HL-60 (cell line): ENCODE measurements at regions not wholly inside any gene's neighbourhood (a gene's known extent, or its start where the extent isn't known, plus 50 kb on each side); places are given as distances from the start of the nearest gene placed in this dataset.

Experiments used
- DNase-seq, 2 experiments: peaks; one replicate each; pipeline ENCODE4 v3.0.0-alpha.2; 2010 to 2020; ENCODE audit warnings: low read depth in 1 of 2, low spot score in 1 of 2
- H3K27ac ChIP-seq: fragments of 250-450 bp; sonication (Bioruptor Pico); replicated peaks from 2 replicates; pipeline ENCODE4 v1.5.1; 2020; ENCODE audit warnings: mild to moderate bottlenecking, moderate library complexity
- H3K27me3 ChIP-seq: fragments of 250-450 bp; sonication (Bioruptor Pico); 2 replicates; pipeline ENCODE4 v1.5.1; 2021; ENCODE audit warnings: mild to moderate bottlenecking, moderate library complexity; ENCODE audit not compliant: insufficient read depth, poor library complexity, severe bottlenecking
- H3K4me3 ChIP-seq: replicated peaks from 2 replicates; pipeline ENCODE4 v1.5.1; 2011; ENCODE audit warnings: mild to moderate bottlenecking, control low read depth, low read length; ENCODE audit not compliant: insufficient read depth
- GABPA ChIP-seq: IDR thresholded peaks from 2 replicates; pipeline ENCODE4 v1.6.1; 2012; ENCODE audit warnings: low read depth
- POLR2AphosphoS5 ChIP-seq: IDR thresholded peaks from 2 replicates; pipeline ENCODE4 v1.6.1; 2012; ENCODE audit warnings: low read depth
- SPI1 ChIP-seq: IDR thresholded peaks from 2 replicates; pipeline ENCODE4 v1.6.1; 2012; ENCODE audit warnings: low read depth, mild to moderate bottlenecking, borderline replicate concordance
- TF ChIP-seq, protein P1 (sequence below): IDR thresholded peaks from one replicate; pipeline ENCODE4 v1.5.1; 2011; ENCODE audit warnings: low read length, control low read depth, inconsistent platforms; ENCODE audit not compliant: insufficient read depth
- TF ChIP-seq, protein P2 (sequence below): IDR thresholded peaks from 2 replicates; pipeline ENCODE4 v1.6.1; 2012; ENCODE audit warnings: low read depth; ENCODE audit not compliant: insufficient replicate concordance

DNA sequence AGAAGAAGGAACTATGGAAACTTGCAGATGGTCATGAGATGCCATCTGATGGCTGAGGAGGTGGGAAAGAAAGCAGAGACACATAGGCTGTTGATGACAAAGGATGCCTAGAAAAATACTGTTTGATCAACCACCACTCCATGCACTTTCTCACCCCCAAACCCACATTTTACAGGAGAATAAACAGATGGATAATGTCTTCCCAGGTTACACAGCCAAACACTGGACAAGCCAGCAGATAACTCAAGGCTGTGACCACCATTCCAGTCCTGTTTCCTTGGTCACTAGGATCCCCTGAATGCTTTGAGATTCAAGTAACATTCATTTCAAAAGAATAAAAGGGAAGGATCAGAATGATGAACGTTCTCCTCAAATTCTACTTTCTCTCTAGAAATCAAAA lies 733.0 kb upstream of the SOX11 start:
- TF ChIP-seq, protein P1, sequence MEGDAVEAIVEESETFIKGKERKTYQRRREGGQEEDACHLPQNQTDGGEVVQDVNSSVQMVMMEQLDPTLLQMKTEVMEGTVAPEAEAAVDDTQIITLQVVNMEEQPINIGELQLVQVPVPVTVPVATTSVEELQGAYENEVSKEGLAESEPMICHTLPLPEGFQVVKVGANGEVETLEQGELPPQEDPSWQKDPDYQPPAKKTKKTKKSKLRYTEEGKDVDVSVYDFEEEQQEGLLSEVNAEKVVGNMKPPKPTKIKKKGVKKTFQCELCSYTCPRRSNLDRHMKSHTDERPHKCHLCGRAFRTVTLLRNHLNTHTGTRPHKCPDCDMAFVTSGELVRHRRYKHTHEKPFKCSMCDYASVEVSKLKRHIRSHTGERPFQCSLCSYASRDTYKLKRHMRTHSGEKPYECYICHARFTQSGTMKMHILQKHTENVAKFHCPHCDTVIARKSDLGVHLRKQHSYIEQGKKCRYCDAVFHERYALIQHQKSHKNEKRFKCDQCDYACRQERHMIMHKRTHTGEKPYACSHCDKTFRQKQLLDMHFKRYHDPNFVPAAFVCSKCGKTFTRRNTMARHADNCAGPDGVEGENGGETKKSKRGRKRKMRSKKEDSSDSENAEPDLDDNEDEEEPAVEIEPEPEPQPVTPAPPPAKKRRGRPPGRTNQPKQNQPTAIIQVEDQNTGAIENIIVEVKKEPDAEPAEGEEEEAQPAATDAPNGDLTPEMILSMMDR = no peak
- TF ChIP-seq SPI1 (no peak), POLR2AphosphoS5 (no peak)
- TF ChIP-seq, protein P2, sequence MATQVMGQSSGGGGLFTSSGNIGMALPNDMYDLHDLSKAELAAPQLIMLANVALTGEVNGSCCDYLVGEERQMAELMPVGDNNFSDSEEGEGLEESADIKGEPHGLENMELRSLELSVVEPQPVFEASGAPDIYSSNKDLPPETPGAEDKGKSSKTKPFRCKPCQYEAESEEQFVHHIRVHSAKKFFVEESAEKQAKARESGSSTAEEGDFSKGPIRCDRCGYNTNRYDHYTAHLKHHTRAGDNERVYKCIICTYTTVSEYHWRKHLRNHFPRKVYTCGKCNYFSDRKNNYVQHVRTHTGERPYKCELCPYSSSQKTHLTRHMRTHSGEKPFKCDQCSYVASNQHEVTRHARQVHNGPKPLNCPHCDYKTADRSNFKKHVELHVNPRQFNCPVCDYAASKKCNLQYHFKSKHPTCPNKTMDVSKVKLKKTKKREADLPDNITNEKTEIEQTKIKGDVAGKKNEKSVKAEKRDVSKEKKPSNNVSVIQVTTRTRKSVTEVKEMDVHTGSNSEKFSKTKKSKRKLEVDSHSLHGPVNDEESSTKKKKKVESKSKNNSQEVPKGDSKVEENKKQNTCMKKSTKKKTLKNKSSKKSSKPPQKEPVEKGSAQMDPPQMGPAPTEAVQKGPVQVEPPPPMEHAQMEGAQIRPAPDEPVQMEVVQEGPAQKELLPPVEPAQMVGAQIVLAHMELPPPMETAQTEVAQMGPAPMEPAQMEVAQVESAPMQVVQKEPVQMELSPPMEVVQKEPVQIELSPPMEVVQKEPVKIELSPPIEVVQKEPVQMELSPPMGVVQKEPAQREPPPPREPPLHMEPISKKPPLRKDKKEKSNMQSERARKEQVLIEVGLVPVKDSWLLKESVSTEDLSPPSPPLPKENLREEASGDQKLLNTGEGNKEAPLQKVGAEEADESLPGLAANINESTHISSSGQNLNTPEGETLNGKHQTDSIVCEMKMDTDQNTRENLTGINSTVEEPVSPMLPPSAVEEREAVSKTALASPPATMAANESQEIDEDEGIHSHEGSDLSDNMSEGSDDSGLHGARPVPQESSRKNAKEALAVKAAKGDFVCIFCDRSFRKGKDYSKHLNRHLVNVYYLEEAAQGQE = no peak
- Histone ChIP-seq H3K27ac (no peak overlapping the region), H3K27me3 (no peaks in the 10 kb centered on the region), H3K4me3 (no peak overlapping the region)
- DNase-seq = no peak

DNA sequence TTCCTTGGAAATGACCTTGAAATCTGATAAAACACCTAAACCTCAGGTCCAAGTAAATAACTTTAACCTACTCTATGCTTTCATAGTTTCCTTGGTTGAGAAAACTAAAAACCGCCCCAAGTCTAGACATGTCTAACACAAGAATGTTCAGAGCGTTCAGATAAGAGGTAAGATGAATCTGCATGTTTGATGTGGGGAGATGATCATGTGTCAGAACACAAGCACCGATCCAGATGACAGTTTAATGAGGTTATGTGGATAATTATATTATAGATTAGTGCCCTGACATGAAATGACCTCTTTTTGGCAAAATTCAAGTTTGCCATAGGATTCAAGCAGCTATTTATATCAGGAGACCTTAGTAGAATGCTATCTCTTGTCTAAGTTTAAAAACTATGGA lies 729.8 kb upstream of the SOX11 start:
- TF ChIP-seq SPI1 (no peak), POLR2AphosphoS5 (no peak), GABPA (no peak)
- TF ChIP-seq, protein P2 = no peak
- TF ChIP-seq, protein P1 = no peak
- Histone ChIP-seq H3K4me3 (no peak overlapping the region), H3K27me3 (no peaks in the 10 kb centered on the region), H3K27ac (no peak overlapping the region)
- DNase-seq = no peak

DNA sequence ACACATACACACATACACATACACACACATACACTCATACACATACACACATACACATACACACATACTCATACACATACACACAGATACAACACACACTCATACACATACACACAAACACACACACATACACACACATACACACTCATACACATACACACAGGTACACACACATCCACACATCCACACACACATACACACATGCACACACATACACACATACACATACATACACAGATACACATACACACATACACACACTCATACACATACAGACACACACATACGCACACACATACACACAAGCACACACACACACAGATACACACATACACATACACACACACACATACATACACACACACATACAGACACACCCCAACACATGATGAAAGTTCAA lies 729.1 kb upstream of the SOX11 start:
- H3K4me3 ChIP-seq = no peak overlapping the region
- no peak for DNase-seq
- H3K27me3 ChIP-seq = no peaks in the 10 kb centered on the region
- no peak overlapping the region for H3K27ac ChIP-seq
- TF ChIP-seq, protein P2 = no peak

DNA sequence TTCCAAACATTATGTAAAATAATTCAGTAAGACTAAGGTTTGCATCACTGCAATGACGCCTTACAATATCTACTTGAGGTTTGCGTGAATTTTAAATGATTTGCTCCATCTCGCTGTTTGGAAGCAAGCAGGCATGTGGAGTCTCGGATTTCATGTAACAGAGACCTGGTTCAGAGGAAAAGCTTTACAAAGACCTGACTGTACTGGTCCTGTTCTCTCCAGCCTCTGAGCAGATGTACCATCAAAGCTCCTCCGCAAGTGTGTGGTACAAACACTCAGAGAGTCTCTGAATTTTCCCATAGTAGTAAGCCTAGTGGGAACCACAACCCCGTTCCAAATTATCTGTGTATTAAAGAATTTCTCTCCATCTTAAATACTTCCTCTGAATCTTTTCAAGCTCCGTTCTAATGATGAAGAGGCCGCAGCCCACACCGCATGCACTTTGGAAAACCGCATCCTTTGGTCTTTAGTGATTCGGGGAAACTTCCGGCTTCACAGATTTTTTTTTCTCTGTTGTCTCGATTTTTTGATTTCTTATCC lies 728.1 kb upstream of the SOX11 start:
- no peak overlapping the region for H3K27ac ChIP-seq
- TF ChIP-seq GABPA (no peak), POLR2AphosphoS5 (no peak), SPI1 (no peak)
- TF ChIP-seq, protein P2 = no peak
- TF ChIP-seq, protein P1 = no peak
- H3K4me3 ChIP-seq = no peak overlapping the region
- no peaks in the 10 kb centered on the region for H3K27me3 ChIP-seq
- no peak for DNase-seq
